Lower leg skin (tissue), 4 donors: ENCODE measurements at regions not wholly inside any gene's neighbourhood (a gene's known extent, or its start where the extent isn't known, plus 50 kb on each side); places are given as distances from the start of the nearest gene placed in this dataset.

Source experiments
- DNase-seq, 2 donors: peaks; one replicate each; pipeline ENCODE4 v3.0.0-alpha.2; 2019; ENCODE audit warnings: low spot score in 2 of 2
- H3K4me3 ChIP-seq: fragments of 200-600 bp; sonication (generic); 2 replicates; pipeline ENCODE4 v1.5.1; 2017; ENCODE audit warnings: mild to moderate bottlenecking, low read depth; ENCODE audit not compliant: poor library complexity, severe bottlenecking
- CTCF ChIP-seq, 3 donors: fragments of 450-650 bp; IDR thresholded peaks; one replicate each; pipeline ENCODE4 v1.5.1; 2016; ENCODE audit warnings: antibody characterized with exemption in 3 of 3, mild to moderate bottlenecking in 3 of 3, moderate library complexity in 2 of 3
- POLR2A ChIP-seq, 2 donors: fragments of 450-650 bp; IDR thresholded peaks; one replicate each; pipeline ENCODE4 v1.6.1; 2016 to 2017; ENCODE audit warnings: antibody characterized with exemption in 2 of 2, mild to moderate bottlenecking in 1 of 2, moderate library complexity in 1 of 2
- WGBS, 2 donors: methylation state at CpG; one replicate each; pipeline ENCODE4 v1.1.5; 2018; 5-methylcytosine and 5-hydroxymethylcytosine counted together
- intact Hi-C: fragments of 100-400 bp; cut with DNase I; formaldehyde crosslinking; loops from one replicate; pipeline ENCODE4 v1.15.0; 2023; ENCODE audit warnings: low total_unique reads

- no peak for TF ChIP-seq POLR2A (IDR thresholded peaks at IDR 0.05)
- no peak for TF ChIP-seq CTCF (IDR thresholded peaks at IDR 0.05)
- H3K4me3 ChIP-seq: no peak overlapping the region
- WGBS, 2 donors: 45 to 46% methylated on average over 3 of the region's 3 CpGs
- no peak for DNase-seq
- intact Hi-C loops: no loop called here
Observed at GRCh38 chr9:12065050-12065449, 628.1 kb upstream of the TYRP1 start.

GRCh38 chr9:12065686-12066085, 627.5 kb upstream of the TYRP1 start:
- DNase-seq: no peak
- TF ChIP-seq CTCF (IDR thresholded peaks at IDR 0.05) (no peak), POLR2A (IDR thresholded peaks at IDR 0.05) (no peak)
- intact Hi-C loops: no loop called here
- 65 to 79% methylated on average over 3 of the region's 3 CpGs for WGBS, 2 donors
- no peak overlapping the region for H3K4me3 ChIP-seq

GRCh38 chr9:12066455-12067035, 626.6 kb upstream of the TYRP1 start:
- DNase-seq: no peak
- TF ChIP-seq POLR2A (IDR thresholded peaks at IDR 0.05) (no peak), CTCF (IDR thresholded peaks at IDR 0.05) (no peak)
- WGBS, 2 donors: 93 to 94% methylated on average over 2 of the region's 2 CpGs
- no peak overlapping the region for H3K4me3 ChIP-seq
- intact Hi-C loops: no loop called here

GRCh38 chr9:12069366-12069765, 623.8 kb upstream of the TYRP1 start:
- no peak overlapping the region for H3K4me3 ChIP-seq
- no peak for DNase-seq
- 83 to 91% methylated on average over 4 of the region's 4 CpGs for WGBS, 2 donors
- intact Hi-C loops: no loop called here
- TF ChIP-seq CTCF (IDR thresholded peaks at IDR 0.05) (no peak), POLR2A (IDR thresholded peaks at IDR 0.05) (no peak)

- no peak overlapping the region for H3K4me3 ChIP-seq
- TF ChIP-seq POLR2A (IDR thresholded peaks at IDR 0.05): no peak
- no peak for TF ChIP-seq CTCF (IDR thresholded peaks at IDR 0.05)
- DNase-seq: no peak
- intact Hi-C loops: no loop called here
Observed at GRCh38 chr9:12085399-12085798, 607.8 kb upstream of the TYRP1 start.

- intact Hi-C loops: no loop called here
- H3K4me3 ChIP-seq: no peak overlapping the region
- TF ChIP-seq CTCF (IDR thresholded peaks at IDR 0.05) (no peak), POLR2A (IDR thresholded peaks at IDR 0.05) (no peak)
- DNase-seq: no peak
- WGBS, 2 donors: 41 to 46% methylated on average over 6 of the region's 6 CpGs
Observed at GRCh38 chr9:12091865-12092527, 601.2 kb upstream of the TYRP1 start.
